Testis (tissue), 2 donors: ENCODE measurements at regions not wholly inside any gene's neighbourhood (a gene's known extent, or its start where the extent isn't known, plus 50 kb on each side); places are given as distances from the start of the nearest gene placed in this dataset.
A peak's percentile ranks its signal among the peaks of the same experiment; 100 is the strongest.

Source experiments
- DNase-seq: peaks from one replicate; pipeline ENCODE4 v3.0.0-alpha.2; 2019
- H3K27ac ChIP-seq, 2 donors: fragments of 200-600 bp; sonication (generic); one replicate each; pipeline ENCODE4 v1.5.1; 2019
- H3K27me3 ChIP-seq: fragments of 200-600 bp; sonication (generic); one replicate; pipeline ENCODE4 v1.5.1; 2019
- H3K36me3 ChIP-seq: fragments of 200-600 bp; sonication (generic); one replicate; pipeline ENCODE4 v1.5.1; 2017; ENCODE audit warnings: low read depth; ENCODE audit errors: missing control alignments
- H3K4me1 ChIP-seq: fragments of 200-600 bp; sonication (generic); one replicate; pipeline ENCODE4 v1.5.1; 2019
- H3K4me3 ChIP-seq, 2 donors: fragments of 200-600 bp; sonication (generic); one replicate each; pipeline ENCODE4 v1.5.1; 2017 to 2019
- H3K9me3 ChIP-seq: fragments of 200-600 bp; sonication (generic); one replicate; pipeline ENCODE4 v1.5.1; 2017
- POLR2A ChIP-seq: fragments of 450-650 bp; IDR thresholded peaks from one replicate; pipeline ENCODE4 v1.6.1; 2017; ENCODE audit warnings: antibody characterized with exemption, mild to moderate bottlenecking, moderate library complexity
- WGBS, 2 donors: methylation state at CpG; one replicate each; pipeline ENCODE4 v1.1.5; 2018; 5-methylcytosine and 5-hydroxymethylcytosine counted together
- intact Hi-C: fragments of 100-400 bp; cut with DNase I; formaldehyde crosslinking; loops from one replicate; pipeline ENCODE4 v1.15.1; 2023; ENCODE audit warnings: low total_unique reads
- TF ChIP-seq, protein P1 (sequence below), 3 experiments: fragments of 450-650 bp in 2 of 3; fragments of 200-600 bp in 1 of 3; sonication (generic) in 1 of 3; IDR thresholded peaks; one replicate each; pipeline ENCODE4 v1.5.1; 2016 to 2019; ENCODE audit warnings: antibody characterized with exemption in 3 of 3, mild to moderate bottlenecking in 2 of 3, moderate library complexity in 1 of 3

DNA sequence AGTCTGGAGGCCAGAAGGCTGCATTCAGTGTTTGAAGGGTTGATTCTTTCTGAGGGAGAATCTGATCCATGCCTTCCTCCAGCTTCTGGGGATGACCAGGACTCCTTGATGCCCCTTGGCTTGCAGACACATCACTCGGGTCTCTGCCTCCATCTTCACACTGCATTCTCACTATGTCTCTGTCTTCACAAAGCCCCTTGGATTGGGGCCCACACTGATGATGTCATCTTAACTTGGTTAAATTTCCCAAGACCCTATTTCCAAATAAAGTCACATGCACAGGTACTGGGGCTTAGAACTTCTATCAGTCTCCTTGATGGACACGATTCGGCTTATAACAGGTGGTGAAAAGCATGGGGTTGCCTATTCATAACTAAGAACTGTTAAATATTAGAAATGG lies 112.1 kb upstream of the MYOCD start:
- intact Hi-C loops = no loop called here
- 67 to 69% methylated on average over 3 of the region's 3 CpGs for WGBS, 2 donors
- Histone ChIP-seq H3K9me3 (no peaks in the 10 kb centered on the region), H3K27ac (no peak overlapping the region), H3K36me3 (no peaks in the 10 kb centered on the region), H3K27me3 (no peaks in the 10 kb centered on the region), H3K4me3 (peak overlapping the region in 1 of 2 donors; percentile 8), H3K4me1 (no peaks in the 10 kb centered on the region)
- no peak for DNase-seq
- no peak for TF ChIP-seq POLR2A
- TF ChIP-seq, protein P1, sequence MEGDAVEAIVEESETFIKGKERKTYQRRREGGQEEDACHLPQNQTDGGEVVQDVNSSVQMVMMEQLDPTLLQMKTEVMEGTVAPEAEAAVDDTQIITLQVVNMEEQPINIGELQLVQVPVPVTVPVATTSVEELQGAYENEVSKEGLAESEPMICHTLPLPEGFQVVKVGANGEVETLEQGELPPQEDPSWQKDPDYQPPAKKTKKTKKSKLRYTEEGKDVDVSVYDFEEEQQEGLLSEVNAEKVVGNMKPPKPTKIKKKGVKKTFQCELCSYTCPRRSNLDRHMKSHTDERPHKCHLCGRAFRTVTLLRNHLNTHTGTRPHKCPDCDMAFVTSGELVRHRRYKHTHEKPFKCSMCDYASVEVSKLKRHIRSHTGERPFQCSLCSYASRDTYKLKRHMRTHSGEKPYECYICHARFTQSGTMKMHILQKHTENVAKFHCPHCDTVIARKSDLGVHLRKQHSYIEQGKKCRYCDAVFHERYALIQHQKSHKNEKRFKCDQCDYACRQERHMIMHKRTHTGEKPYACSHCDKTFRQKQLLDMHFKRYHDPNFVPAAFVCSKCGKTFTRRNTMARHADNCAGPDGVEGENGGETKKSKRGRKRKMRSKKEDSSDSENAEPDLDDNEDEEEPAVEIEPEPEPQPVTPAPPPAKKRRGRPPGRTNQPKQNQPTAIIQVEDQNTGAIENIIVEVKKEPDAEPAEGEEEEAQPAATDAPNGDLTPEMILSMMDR (IDR thresholded peaks at IDR 0.05) = no peak

DNA sequence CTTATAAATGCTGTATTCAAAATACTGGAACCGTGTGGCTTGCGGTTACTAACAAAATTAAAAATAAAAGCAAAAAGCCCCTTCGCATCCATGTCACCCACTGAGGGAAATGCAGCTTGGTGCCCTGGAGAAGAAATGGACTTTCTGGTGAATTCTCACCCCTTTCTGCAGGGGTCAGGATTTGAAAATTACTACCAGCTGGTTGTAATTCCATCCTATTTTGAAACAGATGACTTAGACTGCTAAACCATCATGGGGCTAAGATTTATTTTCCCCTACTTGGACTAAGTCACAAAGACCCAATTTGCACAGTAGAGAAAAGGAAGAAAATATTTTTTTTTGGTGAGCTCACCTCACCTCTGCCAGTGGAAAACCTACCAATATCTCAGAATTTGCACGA lies 111.4 kb upstream of the MYOCD start:
- no peaks in the 10 kb centered on the region for H3K4me1 ChIP-seq
- no peak for DNase-seq
- no peak overlapping the region for H3K4me3 ChIP-seq
- H3K36me3 ChIP-seq = no peaks in the 10 kb centered on the region
- TF ChIP-seq POLR2A = no peak
- H3K9me3 ChIP-seq = no peaks in the 10 kb centered on the region
- intact Hi-C loops = no loop called here
- H3K27ac ChIP-seq = no peak overlapping the region
- WGBS, 2 donors = 76 to 79% methylated on average over 4 of the region's 4 CpGs
- H3K27me3 ChIP-seq = no peaks in the 10 kb centered on the region

DNA sequence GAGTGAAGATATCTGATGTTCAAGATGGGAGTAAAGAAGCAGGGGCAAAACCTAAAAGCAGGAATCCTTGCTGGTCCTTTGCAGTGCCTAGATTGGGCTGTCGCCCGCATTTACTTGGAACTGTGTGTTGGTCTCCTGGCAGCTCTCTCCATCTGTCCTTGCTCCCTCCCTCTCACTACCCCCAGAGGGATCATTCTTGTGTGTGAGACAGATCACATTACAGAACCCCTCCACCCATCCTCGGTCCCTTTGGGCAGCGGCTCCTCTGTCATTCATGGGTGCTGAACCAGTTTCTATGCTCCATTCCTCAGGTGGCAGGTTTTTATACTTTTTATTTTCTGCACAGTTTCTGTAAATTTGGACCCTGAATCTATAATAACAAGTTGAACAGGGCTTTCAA lies 99.4 kb upstream of the MYOCD start:
- Histone ChIP-seq H3K4me3 (no peak overlapping the region), H3K4me1 (no peaks in the 10 kb centered on the region), H3K27me3 (no peaks in the 10 kb centered on the region), H3K36me3 (no peaks in the 10 kb centered on the region), H3K27ac (no peak overlapping the region), H3K9me3 (no peaks in the 10 kb centered on the region)
- no peak for DNase-seq
- intact Hi-C loops = no loop called here
- no peak for TF ChIP-seq POLR2A
- TF ChIP-seq, protein P1 (IDR thresholded peaks at IDR 0.05) = no peak
- WGBS, 2 donors = 53 to 62% methylated on average over 4 of the region's 4 CpGs

DNA sequence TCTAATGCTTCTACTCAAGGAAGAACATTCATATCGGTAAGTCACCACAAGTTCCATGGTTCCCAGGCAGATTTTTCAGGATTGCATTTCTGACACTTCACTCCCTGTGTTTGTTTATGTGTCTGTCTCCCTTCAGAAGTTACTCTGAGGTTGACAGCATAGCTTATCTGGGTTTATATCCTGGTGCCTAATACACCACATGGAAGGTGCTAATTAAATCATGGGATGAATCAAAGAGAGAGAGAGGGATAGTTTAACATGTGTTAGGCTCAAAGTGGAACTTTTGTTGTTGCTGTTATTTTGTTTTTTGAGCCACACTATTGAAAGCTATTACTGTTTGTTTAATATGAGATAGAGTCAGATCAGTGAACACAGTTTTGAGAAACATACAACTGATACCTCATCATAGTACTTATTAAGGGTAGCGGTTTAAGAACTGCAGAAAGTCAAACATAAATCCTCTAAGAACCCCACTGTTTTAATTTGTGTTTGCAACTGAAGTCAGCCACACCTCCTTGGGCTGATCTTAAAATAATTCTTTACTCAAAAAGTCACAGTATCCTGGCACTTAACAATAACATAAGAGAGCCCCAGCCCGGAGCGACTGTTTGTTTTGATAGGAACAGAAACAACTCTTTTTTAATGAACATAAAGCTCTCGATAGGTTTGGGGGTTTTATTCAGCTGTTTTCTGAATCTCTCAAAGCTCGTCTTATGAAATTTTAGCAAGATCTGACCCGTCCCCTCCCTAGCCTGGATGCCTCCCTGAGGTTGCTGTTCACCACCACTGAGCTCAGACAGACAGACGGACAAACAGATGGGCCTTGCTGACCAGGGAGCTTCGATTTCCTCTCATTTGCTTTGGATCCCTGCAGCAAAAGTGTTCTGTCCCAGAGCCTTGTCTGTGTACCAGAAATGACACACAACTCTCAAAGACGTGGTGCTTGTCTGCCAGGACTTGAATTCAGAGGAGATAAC lies 98.3 kb upstream of the MYOCD start:
- no peaks in the 10 kb centered on the region for H3K9me3 ChIP-seq
- H3K4me1 ChIP-seq = no peaks in the 10 kb centered on the region
- TF ChIP-seq POLR2A = no peak
- TF ChIP-seq, protein P1 (IDR thresholded peaks at IDR 0.05) = no peak
- H3K36me3 ChIP-seq = no peaks in the 10 kb centered on the region
- no peak overlapping the region for H3K4me3 ChIP-seq
- no peak overlapping the region for H3K27ac ChIP-seq
- DNase-seq = no peak
- WGBS, 2 donors = 57 to 62% methylated on average over 10 of the region's 10 CpGs
- H3K27me3 ChIP-seq = no peaks in the 10 kb centered on the region
- intact Hi-C loops = no loop called here

DNA sequence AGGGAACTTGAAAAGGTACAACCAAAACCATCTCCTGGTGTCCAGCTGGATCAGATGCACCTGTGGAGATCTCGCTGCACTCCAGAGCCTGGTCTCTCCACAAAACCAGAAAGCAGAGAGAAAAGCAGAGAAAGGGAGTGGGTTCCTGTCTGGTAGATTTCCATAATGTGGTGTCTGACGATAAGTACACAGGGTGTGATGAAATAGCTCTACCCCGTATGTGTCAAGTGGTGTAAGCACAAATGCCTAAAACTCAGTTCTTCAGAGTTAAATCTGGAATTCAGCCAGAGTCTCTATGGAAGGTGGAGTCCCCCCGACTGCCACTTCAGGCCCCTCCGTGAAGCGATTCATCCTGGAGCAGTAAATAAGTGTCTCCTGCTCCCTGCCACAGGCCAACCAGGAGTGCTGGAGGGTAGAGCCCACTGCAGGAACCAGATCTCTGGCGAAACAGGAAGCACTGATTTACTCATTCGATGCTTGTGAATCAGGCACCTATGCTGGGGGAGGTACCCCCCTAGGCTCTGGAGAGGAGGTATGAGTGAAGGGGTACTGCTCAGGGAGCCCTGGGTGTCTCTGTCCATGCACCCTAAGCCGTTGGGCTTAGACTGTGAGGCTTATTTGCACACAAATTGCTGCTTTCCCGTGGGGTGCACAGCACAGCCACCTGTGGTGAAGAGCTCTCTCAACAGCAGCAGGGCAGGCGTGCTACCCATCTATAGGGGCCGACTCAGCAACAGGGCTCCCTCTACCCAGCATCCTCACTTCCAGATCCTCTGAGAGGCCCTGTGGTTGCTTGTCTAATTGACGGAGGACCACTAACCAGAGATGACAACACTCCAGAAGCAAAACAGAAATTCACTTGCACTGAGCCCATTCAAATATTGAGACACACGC lies 97.1 kb upstream of the MYOCD start:
- no peak for TF ChIP-seq POLR2A
- TF ChIP-seq, protein P1 (IDR thresholded peaks at IDR 0.05) = no peak
- Histone ChIP-seq H3K27me3 (no peaks in the 10 kb centered on the region), H3K4me3 (no peak overlapping the region), H3K36me3 (no peaks in the 10 kb centered on the region), H3K27ac (no peak overlapping the region), H3K4me1 (no peaks in the 10 kb centered on the region), H3K9me3 (no peaks in the 10 kb centered on the region)
- DNase-seq = no peak
- WGBS, 2 donors = 77 to 80% methylated on average over 14 of the region's 14 CpGs
- intact Hi-C loops = no loop called here
